H1 (cell line): ENCODE measurements at regions not wholly inside any gene's neighbourhood (a gene's known extent, or its start where the extent isn't known, plus 50 kb on each side); places are given as distances from the start of the nearest gene placed in this dataset.

ENCODE experiments used
- CTCF ChIA-PET: fragments of 300-600 bp; sonication (Branson Sonifier 250); formaldehyde crosslinking; loops from one replicate; lab custom pipeline; 2021; ENCODE audit not compliant: partially characterized antibody; lab: Charles Lee
- POLR2A ChIA-PET: fragments of 300-600 bp; sonication (Branson Sonifier 250); formaldehyde crosslinking; loops from one replicate; lab custom pipeline; 2021; ENCODE audit warnings: inconsistent platforms; ENCODE audit not compliant: partially characterized antibody; lab: Charles Lee
- DNase-seq, 2 experiments: peaks; one replicate each; pipeline versions ENCODE4 v3.0.0 to v3.0.0-alpha.2; 2010 to 2022; ENCODE audit warnings: low spot score in 2 of 2, low read depth in 1 of 2, mixed read lengths in 1 of 2
- FAIRE-seq: peaks from 2 replicates; lab custom pipeline; 2011; peaks lifted over from hg19 to GRCh38; lab: Jason Lieb, UNC
- H2AFZ ChIP-seq: 2 replicates; pipeline ENCODE4 v1.8.1; 2012; ENCODE audit warnings: low read length, inconsistent platforms
- H2AK5ac ChIP-seq: 2 replicates; pipeline ENCODE4 v1.6.1; 2013; ENCODE audit warnings: low read depth, low read length
- H2BK120ac ChIP-seq: replicated peaks from 2 replicates; pipeline ENCODE3; 2013; ENCODE audit warnings: low read depth, low read length, inconsistent platforms
- H2BK12ac ChIP-seq: 2 replicates; pipeline ENCODE4 v1.6.1; 2013; ENCODE audit warnings: low read depth, low read length
- H2BK15ac ChIP-seq: 2 replicates; pipeline ENCODE4 v1.6.1; 2013; ENCODE audit warnings: low read length
- H2BK20ac ChIP-seq: 2 replicates; pipeline ENCODE4 v1.6.1; 2013; ENCODE audit warnings: low read length
- H2BK5ac ChIP-seq: 2 replicates; pipeline ENCODE4 v1.6.1; 2013; ENCODE audit warnings: low read depth, low read length
- H3K14ac ChIP-seq: 2 replicates; pipeline ENCODE4 v1.6.1; 2013; ENCODE audit warnings: inconsistent platforms; ENCODE audit not compliant: insufficient read length
- H3K18ac ChIP-seq: 2 replicates; pipeline ENCODE4 v1.6.1; 2013; ENCODE audit warnings: low read length; ENCODE audit errors: extremely low read depth
- H3K23ac ChIP-seq: 2 replicates; pipeline ENCODE4 v1.6.1; 2013; ENCODE audit warnings: inconsistent platforms; ENCODE audit not compliant: insufficient read length
- H3K23me2 ChIP-seq: 2 replicates; pipeline ENCODE4 v1.6.1; 2013; ENCODE audit warnings: low read depth, low read length
- H3K27ac ChIP-seq: 2 replicates; pipeline ENCODE4 v1.6.1; 2011; ENCODE audit warnings: low read depth, low read length, inconsistent platforms
- H3K27me3 ChIP-seq, 4 experiments: replicated peaks in 1 of 4; 1 replicate in 1 of 4; 2 replicates in 3 of 4; pipeline versions ENCODE4 v1.6.1 to v1.8.1; 2011 to 2013; ENCODE audit warnings: low read length in 3 of 4, mild to moderate bottlenecking in 3 of 4, inconsistent platforms in 2 of 4, mixed read lengths in 2 of 4, moderate library complexity in 1 of 4; ENCODE audit not compliant: control insufficient read depth in 3 of 4, insufficient read depth in 3 of 4; ENCODE audit errors: extremely low read depth in 1 of 4
- H3K36me3 ChIP-seq, 4 experiments: 2 replicates each; pipeline versions ENCODE4 v1.6.1 to v1.8.1; 2011 to 2013; ENCODE audit warnings: mild to moderate bottlenecking in 4 of 4, low read length in 3 of 4, moderate library complexity in 2 of 4, control low read depth in 1 of 4, inconsistent platforms in 1 of 4; ENCODE audit not compliant: insufficient read depth in 4 of 4, control insufficient read depth in 2 of 4
- H3K4ac ChIP-seq: replicated peaks from 2 replicates; pipeline ENCODE3; 2013; ENCODE audit warnings: low read length, low read depth, mixed read lengths, inconsistent platforms; ENCODE audit not compliant: insufficient read length
- H3K4me1 ChIP-seq, 4 experiments: replicated peaks in 1 of 4; 1 replicate in 1 of 4; 2 replicates in 3 of 4; pipeline versions ENCODE4 v1.6.1 to v1.8.1; 2011 to 2013; ENCODE audit warnings: low read length in 3 of 4, inconsistent platforms in 2 of 4, mixed read lengths in 1 of 4; ENCODE audit not compliant: insufficient read depth in 4 of 4, control insufficient read depth in 3 of 4
- H3K4me2 ChIP-seq, 2 experiments: 2 replicates each; pipeline versions ENCODE4 v1.6.1 to v1.8.1; 2011 to 2013; ENCODE audit warnings: low read depth in 2 of 2, low read length in 2 of 2, control low read depth in 1 of 2, inconsistent platforms in 1 of 2, mild to moderate bottlenecking in 1 of 2; ENCODE audit not compliant: insufficient read depth in 1 of 2
- H3K4me3 ChIP-seq, 4 experiments: fragments of 200-600, 300-600 bp in 1 of 4; sonication (generic), shearing (Covaris generic), sonication (Bioruptor Twin) in 1 of 4; 2 replicates each; pipeline versions ENCODE4 v1.5.1 to v1.8.1; 2011 to 2016; ENCODE audit warnings: low read length in 4 of 4, low read depth in 3 of 4, control low read depth in 2 of 4, inconsistent platforms in 2 of 4, mild to moderate bottlenecking in 2 of 4, mixed read lengths in 1 of 4, moderate library complexity in 1 of 4; ENCODE audit not compliant: insufficient read depth in 2 of 4; ENCODE audit errors: extremely low read depth in 1 of 4
- H3K56ac ChIP-seq: replicated peaks from 2 replicates; pipeline ENCODE3; 2013; ENCODE audit warnings: low read depth, mild to moderate bottlenecking, mixed read lengths, low read length, inconsistent platforms; ENCODE audit not compliant: insufficient read length
- H3K79me1 ChIP-seq: 2 replicates; pipeline ENCODE4 v1.6.1; 2013; ENCODE audit warnings: low read depth, low read length, control low read depth
- H3K79me2 ChIP-seq, 2 experiments: 2 replicates each; pipeline versions ENCODE4 v1.6.1 to v1.8.1; 2012 to 2013; ENCODE audit warnings: low read length in 2 of 2, mild to moderate bottlenecking in 2 of 2, inconsistent platforms in 1 of 2; ENCODE audit not compliant: insufficient read depth in 2 of 2, control insufficient read depth in 1 of 2
- H3K9ac ChIP-seq, 4 experiments: replicated peaks in 1 of 4; 1 replicate in 1 of 4; 2 replicates in 3 of 4; pipeline versions ENCODE4 v1.6.1 to v1.8.1; 2011 to 2013; ENCODE audit warnings: low read depth in 3 of 4, low read length in 3 of 4, control low read depth in 2 of 4, mild to moderate bottlenecking in 2 of 4, moderate library complexity in 2 of 4, inconsistent platforms in 1 of 4; ENCODE audit errors: extremely low read depth in 1 of 4
- H3K9me3 ChIP-seq, 2 experiments: 2 replicates each; pipeline versions ENCODE4 v1.6.1 to v1.8.1; 2012 to 2013; ENCODE audit warnings: mild to moderate bottlenecking in 2 of 2, moderate library complexity in 2 of 2, control low read depth in 1 of 2, inconsistent platforms in 1 of 2, low read depth in 1 of 2, low read length in 1 of 2, mixed read lengths in 1 of 2; ENCODE audit not compliant: insufficient read depth in 2 of 2
- H4K20me1 ChIP-seq, 2 experiments: replicated peaks in 1 of 2; 2 replicates each; pipeline versions ENCODE3 to v1.8.1; 2011 to 2013; ENCODE audit warnings: inconsistent platforms in 2 of 2, low read length in 2 of 2, mild to moderate bottlenecking in 1 of 2; ENCODE audit not compliant: insufficient read depth in 2 of 2, control insufficient read depth in 1 of 2
- H4K5ac ChIP-seq: 2 replicates; pipeline ENCODE4 v1.6.1; 2013; ENCODE audit warnings: low read length, low read depth, mixed read lengths, inconsistent platforms; ENCODE audit not compliant: insufficient read length
- H4K8ac ChIP-seq: 2 replicates; pipeline ENCODE4 v1.8.0; 2013; ENCODE audit warnings: mild to moderate bottlenecking, moderate library complexity, low read length, inconsistent platforms; ENCODE audit not compliant: insufficient read depth; ENCODE audit errors: extremely low read depth
- H4K91ac ChIP-seq: replicated peaks from 2 replicates; pipeline ENCODE3; 2013; ENCODE audit warnings: low read length, mixed read lengths, inconsistent platforms; ENCODE audit not compliant: insufficient read length
- CHD1 ChIP-seq: IDR thresholded peaks from 2 replicates; pipeline ENCODE4 v1.6.1; 2012; ENCODE audit warnings: low read depth, low read length, improper control_type of control experiment
- FOSL1 ChIP-seq: IDR thresholded peaks from 2 replicates; pipeline ENCODE4 v1.6.1; 2011; ENCODE audit warnings: mild to moderate bottlenecking, low read depth, low read length, moderate library complexity; ENCODE audit not compliant: insufficient read depth
- GTF2F1 ChIP-seq: IDR thresholded peaks from 2 replicates; pipeline ENCODE4 v1.6.1; 2012; ENCODE audit warnings: low read depth, low read length, improper control_type of control experiment, borderline replicate concordance
- HDAC2 ChIP-seq, 2 experiments: fragments of 300-600 bp in 1 of 2; sonication (generic) in 1 of 2; IDR thresholded peaks; 2 replicates each; pipeline ENCODE4 v1.6.1; 2011 to 2012; ENCODE audit warnings: low read depth in 2 of 2, low read length in 2 of 2, mild to moderate bottlenecking in 2 of 2, moderate library complexity in 2 of 2, borderline replicate concordance in 1 of 2, inconsistent platforms in 1 of 2
- KDM4A ChIP-seq: IDR thresholded peaks from one replicate; pipeline ENCODE4 v1.7.1; 2012; ENCODE audit warnings: low read depth, mild to moderate bottlenecking, moderate library complexity, low read length, inconsistent platforms; ENCODE audit not compliant: severe bottlenecking
- POLR2AphosphoS5 ChIP-seq: IDR thresholded peaks from 2 replicates; pipeline ENCODE4 v1.6.1; 2011; ENCODE audit warnings: low read depth, low read length
- RAD21 ChIP-seq, 2 experiments: IDR thresholded peaks in 1 of 2; conservative IDR thresholded peaks in 1 of 2; 2 replicates each; pipeline ENCODE4 v1.6.1; 2011; ENCODE audit warnings: low read depth in 2 of 2, low read length in 2 of 2, improper control_type of control experiment in 1 of 2, inconsistent platforms in 1 of 2, mild to moderate bottlenecking in 1 of 2, moderate library complexity in 1 of 2
- TAF7 ChIP-seq: optimal IDR thresholded peaks from 2 replicates; pipeline ENCODE3; 2011; ENCODE audit warnings: low read depth, mild to moderate bottlenecking, inconsistent platforms, low read length, moderate library complexity, borderline replicate concordance
- WGBS, 2 experiments: shearing (Covaris generic) in 1 of 2; methylation state at CpG; one replicate each; pipeline versions ENCODE4 v1.1.6 to v1.1.7; 2013 to 2015; ENCODE audit warnings: low lambda C conversion rate in 2 of 2, mixed read lengths in 2 of 2, inconsistent platforms in 1 of 2, low coverage in 1 of 2, missing lambda C conversion rate in 1 of 2; ENCODE audit not compliant: insufficient replicate concordance in 2 of 2, insufficient coverage in 1 of 2, insufficient read length in 1 of 2; ENCODE audit errors: extremely low coverage in 1 of 2, missing lambda C conversion rate in 1 of 2; 5-methylcytosine and 5-hydroxymethylcytosine counted together
- TF ChIP-seq, protein P1 (sequence below): IDR thresholded peaks from 2 replicates; pipeline ENCODE4 v1.6.1; 2011; ENCODE audit warnings: low read length, improper control_type of control experiment
- TF ChIP-seq, protein P2 (sequence below), 3 experiments: IDR thresholded peaks; 1 replicate in 2 of 3; 2 replicates in 1 of 3; pipeline versions ENCODE4 v1.5.1 to v1.6.1; 2011; ENCODE audit warnings: low read length in 3 of 3, mild to moderate bottlenecking in 3 of 3, inconsistent platforms in 2 of 3, low read depth in 1 of 3, moderate library complexity in 1 of 3; ENCODE audit not compliant: insufficient read depth in 1 of 3; ENCODE audit errors: control extremely low read depth in 1 of 3

DNA sequence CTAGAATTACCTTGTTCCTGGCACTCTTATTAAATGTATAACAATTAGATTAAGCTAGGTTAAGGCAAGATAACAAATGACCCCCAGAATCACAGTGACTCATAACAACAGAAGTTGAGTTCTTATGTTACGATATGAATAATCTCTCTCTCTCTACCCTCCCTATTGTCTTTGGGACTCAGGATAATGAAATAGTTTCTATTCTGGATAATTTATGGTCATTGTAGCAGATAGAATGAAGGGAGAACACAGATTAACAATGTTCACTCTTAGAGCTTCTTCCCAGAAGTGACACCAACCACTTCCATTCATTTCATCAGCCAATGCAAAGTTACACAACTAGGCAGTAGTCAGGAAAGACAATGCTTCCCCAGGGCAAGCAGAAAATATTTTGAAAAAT lies 334.5 kb downstream of the C11orf87 start:
- Histone ChIP-seq H2BK120ac (no peak overlapping the region), H2BK15ac (no peak overlapping the region), H4K91ac (no peak overlapping the region), H3K36me3 (no peaks in the 10 kb centered on the region), H3K4me2 (no peak overlapping the region), H4K5ac (no peak overlapping the region), H2AFZ (no peak overlapping the region), H2BK12ac (no peak overlapping the region), H2BK20ac (no peak overlapping the region), H3K18ac (no peak overlapping the region), H3K4ac (no peak overlapping the region), H3K14ac (no peak overlapping the region), H3K23me2 (no peaks in the 10 kb centered on the region; the same call in 1 of the 2 replicates), H2BK5ac (no peak overlapping the region), H3K56ac (no peak overlapping the region), H4K8ac (no peak overlapping the region), H3K9me3 (no peaks in the 10 kb centered on the region), H3K79me1 (no peaks in the 10 kb centered on the region), H3K27me3 (no peaks in the 10 kb centered on the region), H3K79me2 (no peaks in the 10 kb centered on the region), H3K4me3 (no peak overlapping the region), H3K9ac (no peak overlapping the region), H3K23ac (no peak overlapping the region), H4K20me1 (no peaks in the 10 kb centered on the region), H3K4me1 (no peaks in the 10 kb centered on the region), H2AK5ac (no peak overlapping the region), H3K27ac (no peak overlapping the region)
- DNase-seq (no peak), FAIRE-seq (no peak)
- 91% methylated on average over 1 of the region's 1 CpG; no CpG with 5 or more reads in 1 of the 2 experiments for WGBS, 2 experiments
- ChIA-PET POLR2A (no interaction called here), CTCF (interaction anchor here (0.6 to 0.9 kb wide), 2 partner anchors 24 to 55 kb away, joined by 3 read pairs; no protein-coding TSS in a partner anchor)
- TF ChIP-seq, protein P1, sequence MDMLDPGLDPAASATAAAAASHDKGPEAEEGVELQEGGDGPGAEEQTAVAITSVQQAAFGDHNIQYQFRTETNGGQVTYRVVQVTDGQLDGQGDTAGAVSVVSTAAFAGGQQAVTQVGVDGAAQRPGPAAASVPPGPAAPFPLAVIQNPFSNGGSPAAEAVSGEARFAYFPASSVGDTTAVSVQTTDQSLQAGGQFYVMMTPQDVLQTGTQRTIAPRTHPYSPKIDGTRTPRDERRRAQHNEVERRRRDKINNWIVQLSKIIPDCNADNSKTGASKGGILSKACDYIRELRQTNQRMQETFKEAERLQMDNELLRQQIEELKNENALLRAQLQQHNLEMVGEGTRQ, result no peak
- TF ChIP-seq KDM4A, result no peak
- no peak for TF ChIP-seq POLR2AphosphoS5
- no peak for TF ChIP-seq FOSL1
- TF ChIP-seq CHD1, result no peak
- no peak for TF ChIP-seq HDAC2 (IDR thresholded peaks at IDR 0.05; ENCODE audit: borderline replicate concordance in 1 of 2, low read depth in 2 of 2, low read length in 2 of 2)
- TF ChIP-seq TAF7, result no peak
- TF ChIP-seq RAD21 (IDR thresholded peaks at IDR 0.05 in 1 of 2, conservative IDR thresholded peaks at IDR 0.05 in 1 of 2; ENCODE audit: low read depth in 2 of 2, low read length in 2 of 2), result no peak
- TF ChIP-seq, protein P2, sequence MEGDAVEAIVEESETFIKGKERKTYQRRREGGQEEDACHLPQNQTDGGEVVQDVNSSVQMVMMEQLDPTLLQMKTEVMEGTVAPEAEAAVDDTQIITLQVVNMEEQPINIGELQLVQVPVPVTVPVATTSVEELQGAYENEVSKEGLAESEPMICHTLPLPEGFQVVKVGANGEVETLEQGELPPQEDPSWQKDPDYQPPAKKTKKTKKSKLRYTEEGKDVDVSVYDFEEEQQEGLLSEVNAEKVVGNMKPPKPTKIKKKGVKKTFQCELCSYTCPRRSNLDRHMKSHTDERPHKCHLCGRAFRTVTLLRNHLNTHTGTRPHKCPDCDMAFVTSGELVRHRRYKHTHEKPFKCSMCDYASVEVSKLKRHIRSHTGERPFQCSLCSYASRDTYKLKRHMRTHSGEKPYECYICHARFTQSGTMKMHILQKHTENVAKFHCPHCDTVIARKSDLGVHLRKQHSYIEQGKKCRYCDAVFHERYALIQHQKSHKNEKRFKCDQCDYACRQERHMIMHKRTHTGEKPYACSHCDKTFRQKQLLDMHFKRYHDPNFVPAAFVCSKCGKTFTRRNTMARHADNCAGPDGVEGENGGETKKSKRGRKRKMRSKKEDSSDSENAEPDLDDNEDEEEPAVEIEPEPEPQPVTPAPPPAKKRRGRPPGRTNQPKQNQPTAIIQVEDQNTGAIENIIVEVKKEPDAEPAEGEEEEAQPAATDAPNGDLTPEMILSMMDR (IDR thresholded peaks at IDR 0.05; ENCODE audit: control extremely low read depth in 1 of 3, insufficient read depth in 1 of 3, low read depth in 1 of 3, low read length in 3 of 3), result no peak
- no peak for TF ChIP-seq GTF2F1
